RWPE1 (cell line): ENCODE measurements at regions not wholly inside any gene's neighbourhood (a gene's known extent, or its start where the extent isn't known, plus 50 kb on each side); places are given as distances from the start of the nearest gene placed in this dataset.
"Not testable (repeated sequence)": the region's sequence is repeated elsewhere in the genome, so short reads cannot be mapped to it uniquely, and the experiment has no call there.

Experiments used
- CTCF ChIA-PET: fragments of 350-600 bp; sonication (Branson Sonifier 250); formaldehyde crosslinking; extraction: SDS; loops from one replicate; lab custom pipeline; 2021; lab: Yijun Ruan, JAX
- POLR2A ChIA-PET: fragments of 400-600 bp; formaldehyde crosslinking; extraction: SDS; loops from one replicate; lab custom pipeline; 2020; ENCODE audit warnings: antibody characterized with exemption; ENCODE audit not compliant: low non-redundant PET; lab: Yijun Ruan, JAX
- DNase-seq: peaks from one replicate; pipeline ENCODE4 v3.0.0; 2012; ENCODE audit warnings: low spot score
- H3K27ac ChIP-seq: fragments of 450-650 bp; 2 replicates; pipeline ENCODE4 v1.5.1; 2017

- CTCF ChIA-PET, H3K27ac ChIP-seq, DNase-seq, POLR2A ChIA-PET: not testable (repeated sequence)
These were observed 133.5 kb upstream of the TPTE start for GRCh38 chr21:10387692-10388450.

DNA sequence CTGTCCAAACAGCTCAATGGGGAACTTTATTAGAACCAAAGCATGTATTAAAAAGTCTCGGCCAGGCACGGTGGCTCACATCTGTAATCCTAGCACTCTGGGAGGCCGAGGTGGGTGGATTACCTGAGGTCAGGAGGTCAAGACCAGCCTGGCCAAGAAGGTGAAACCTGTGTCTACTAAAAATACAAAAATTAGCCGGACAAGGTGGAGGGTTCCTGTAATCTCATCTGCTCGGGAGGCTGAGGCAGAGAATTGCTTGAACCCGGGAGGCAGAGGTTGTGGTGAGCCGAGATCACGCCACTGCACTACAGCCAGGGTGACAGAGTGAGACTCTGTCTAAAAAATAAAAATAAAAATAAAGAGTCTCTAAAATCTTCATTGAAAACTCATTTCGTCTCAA lies 132.8 kb upstream of the TPTE start:
- H3K27ac ChIP-seq, CTCF ChIA-PET, DNase-seq, POLR2A ChIA-PET: not testable (repeated sequence)

GRCh38 chr21:10392301-10392700 lies 129.1 kb upstream of the TPTE start:
- H3K27ac ChIP-seq, CTCF ChIA-PET, POLR2A ChIA-PET, DNase-seq: not testable (repeated sequence)

DNA sequence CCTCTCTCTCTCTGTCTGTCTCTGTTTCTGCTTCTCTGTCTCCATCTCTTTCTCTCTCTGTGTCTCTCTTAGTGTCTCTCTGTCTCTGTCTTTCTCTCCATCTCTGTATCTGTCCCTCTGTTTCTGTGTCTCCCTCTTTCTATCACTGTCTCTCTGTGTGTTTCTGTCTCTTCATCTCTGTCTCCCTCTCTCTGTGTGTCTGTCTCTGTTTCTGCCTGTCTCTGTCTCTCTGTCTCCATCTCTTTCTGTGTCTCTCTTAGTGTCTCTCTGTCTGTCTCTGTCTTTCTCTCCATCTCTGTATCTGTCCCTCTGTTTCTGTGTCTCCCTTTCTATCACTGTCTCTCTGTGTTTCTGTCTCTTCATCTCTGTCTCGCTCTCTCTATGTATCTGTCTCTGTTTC lies 125.4 kb upstream of the TPTE start:
- H3K27ac ChIP-seq, DNase-seq, POLR2A ChIA-PET, CTCF ChIA-PET: not testable (repeated sequence)

- DNase-seq, CTCF ChIA-PET, H3K27ac ChIP-seq, POLR2A ChIA-PET: not testable (repeated sequence)
These were observed 123.9 kb upstream of the TPTE start for GRCh38 chr21:10397495-10397915.

GRCh38 chr21:10398692-10399489 lies 122.5 kb upstream of the TPTE start:
- H3K27ac ChIP-seq, POLR2A ChIA-PET, CTCF ChIA-PET, DNase-seq: not testable (repeated sequence)

DNA sequence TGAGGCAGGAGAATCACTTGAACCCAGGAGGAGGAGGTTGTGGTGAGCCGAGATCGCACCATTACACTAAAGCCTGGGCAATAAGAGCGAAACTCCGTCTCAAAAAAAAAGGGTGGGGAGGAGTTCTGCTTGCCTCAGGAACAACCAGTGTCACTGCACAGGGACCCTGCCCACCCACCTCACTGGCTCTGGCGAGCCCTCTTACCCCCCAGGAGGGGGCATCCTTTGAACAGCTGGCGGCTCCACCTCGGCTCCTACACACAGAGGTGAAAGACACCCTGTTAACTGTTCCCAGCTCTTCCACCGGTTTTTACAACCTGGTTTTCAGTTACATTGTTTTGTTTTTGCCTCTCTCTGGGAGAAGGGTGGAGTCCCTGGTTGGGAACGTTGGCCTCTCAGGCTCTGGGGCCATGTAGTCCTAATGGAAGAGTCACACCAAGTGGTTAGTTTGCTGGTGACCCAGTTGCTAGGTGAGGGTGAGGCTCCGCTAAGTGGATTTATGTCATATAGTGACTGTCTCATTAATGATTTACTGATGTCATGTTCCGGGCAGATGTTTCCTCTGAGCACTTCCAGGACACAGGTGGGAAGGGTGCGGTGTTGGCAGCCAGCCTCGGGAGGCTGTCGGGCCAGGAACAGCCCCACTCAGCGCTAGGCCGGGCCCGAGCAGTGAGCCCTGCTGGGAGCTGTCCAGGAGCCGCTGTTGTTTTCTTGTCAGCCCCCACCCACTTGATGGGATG lies 120.6 kb upstream of the TPTE start:
- H3K27ac ChIP-seq, POLR2A ChIA-PET, DNase-seq: not testable (repeated sequence)
- CTCF ChIA-PET, result interaction anchor here (0.7 kb wide), 1 partner anchor 9 kb away, joined by 3 read pairs; no protein-coding TSS in a partner anchor

DNA sequence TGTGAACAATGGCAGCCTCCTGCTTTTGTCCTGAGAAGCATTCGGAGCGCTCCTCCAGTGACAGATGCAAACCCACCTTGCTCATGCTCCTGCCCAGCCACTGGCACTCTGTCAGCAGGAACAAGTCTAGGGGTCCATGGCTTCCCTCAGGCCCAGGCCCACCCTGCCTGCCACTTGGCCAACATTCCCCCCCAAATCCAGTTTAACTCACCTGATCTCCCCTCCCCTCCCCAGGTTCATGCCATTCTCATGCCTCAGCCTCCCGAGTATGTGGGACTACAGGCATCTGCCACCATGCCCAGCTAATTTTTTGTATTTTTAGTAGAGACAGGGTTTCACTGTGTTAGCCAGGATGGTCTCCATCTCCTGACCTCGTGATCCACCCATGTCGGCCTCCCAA lies 118.9 kb upstream of the TPTE start:
- not testable (repeated sequence) for DNase-seq

DNA sequence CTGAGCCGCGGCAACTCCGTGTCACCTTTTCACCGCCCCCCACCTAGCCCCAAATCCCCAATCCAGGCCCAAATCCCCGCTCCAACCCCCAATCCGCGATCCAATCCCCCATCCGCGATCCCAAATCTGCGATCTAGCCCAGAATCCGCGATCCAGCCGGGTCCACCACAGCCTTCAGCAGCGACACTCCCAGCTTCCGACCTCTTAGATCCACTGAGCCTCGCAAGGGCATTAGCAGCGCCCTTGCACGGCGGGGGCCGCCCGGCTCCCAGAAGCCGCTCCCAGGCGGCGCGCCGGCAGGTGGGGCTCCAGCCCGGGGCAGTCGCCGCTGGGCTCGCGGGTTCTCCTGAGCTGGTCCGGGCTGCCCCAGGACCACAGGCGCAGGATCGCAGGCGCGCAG lies 116.1 kb upstream of the TPTE start:
- H3K27ac ChIP-seq, CTCF ChIA-PET, DNase-seq, POLR2A ChIA-PET: not testable (repeated sequence)

More for the DNA sequence above, 118.9 kb upstream of the TPTE start:
- CTCF ChIA-PET, POLR2A ChIA-PET, H3K27ac ChIP-seq: not testable (repeated sequence)

GRCh38 chr21:10409786-10410185 lies 111.6 kb upstream of the TPTE start:
- DNase-seq, POLR2A ChIA-PET, H3K27ac ChIP-seq: not testable (repeated sequence)
- CTCF ChIA-PET, result interaction anchor here (0.6 kb wide), 1 partner anchor 9 kb away, joined by 3 read pairs; no protein-coding TSS in a partner anchor

DNA sequence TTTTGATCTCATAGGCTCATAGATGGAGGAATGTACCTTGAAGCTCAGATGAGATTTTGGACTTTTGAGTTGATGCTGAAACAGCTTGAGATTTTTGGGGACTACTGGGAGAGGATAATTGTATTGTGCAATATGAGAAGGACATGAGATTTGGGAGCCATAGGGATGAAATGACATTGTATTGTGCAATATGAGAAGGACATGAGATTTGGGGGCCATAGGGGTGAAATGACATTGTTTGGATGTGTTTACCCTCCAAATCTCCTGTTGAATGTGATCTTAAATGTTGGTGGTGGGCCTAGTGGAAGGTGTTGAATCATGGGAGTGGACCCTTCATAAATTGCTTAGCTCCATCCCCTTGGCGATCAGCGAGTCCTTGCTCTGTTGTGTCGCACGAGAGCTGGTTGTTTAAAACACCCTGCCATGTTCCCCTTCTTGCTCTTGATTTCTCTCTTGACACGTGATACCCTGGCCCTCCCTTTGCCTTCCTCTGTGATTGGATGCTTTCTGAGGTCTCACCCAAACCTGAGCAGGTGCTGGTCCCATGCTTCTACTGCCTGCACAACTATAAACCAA lies 110.9 kb upstream of the TPTE start:
- POLR2A ChIA-PET, CTCF ChIA-PET, H3K27ac ChIP-seq, DNase-seq: not testable (repeated sequence)

DNA sequence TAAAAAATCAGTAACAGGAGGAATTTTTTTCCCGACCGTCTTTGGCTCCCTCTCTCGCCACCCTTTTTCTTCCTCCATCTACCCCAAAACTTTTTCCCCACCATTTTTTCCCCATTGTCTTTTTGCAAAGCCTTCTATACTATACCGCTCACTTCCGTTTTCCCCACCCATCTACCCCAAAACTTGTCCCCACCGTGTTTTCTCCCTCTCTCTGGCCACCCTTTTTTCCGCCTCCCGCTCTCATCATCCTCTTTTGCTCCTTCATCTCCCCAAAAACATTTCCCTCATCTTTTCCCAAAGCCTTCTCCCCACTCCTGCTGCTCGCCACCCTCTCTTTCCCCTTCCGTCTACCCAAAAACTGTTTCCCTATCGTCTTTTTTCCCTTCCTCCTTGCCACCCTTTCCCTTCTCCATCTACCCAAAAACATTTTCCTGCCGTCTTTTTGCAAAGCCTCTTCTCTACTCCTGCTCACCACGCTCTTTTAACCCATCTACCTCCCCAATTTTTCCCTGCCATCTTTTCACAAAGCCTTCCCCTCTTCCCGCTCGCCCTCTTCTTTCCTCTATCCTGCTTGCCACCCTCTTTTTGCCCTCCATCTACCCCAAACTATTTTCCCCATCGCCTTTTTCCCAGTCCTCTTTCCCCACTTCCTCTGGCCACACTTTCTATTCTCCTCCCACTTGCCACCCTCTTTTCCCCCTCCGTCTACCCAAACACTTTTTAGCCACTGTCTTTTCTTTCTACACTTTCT lies 109.4 kb upstream of the TPTE start:
- CTCF ChIA-PET, DNase-seq, H3K27ac ChIP-seq, POLR2A ChIA-PET: not testable (repeated sequence)

- H3K27ac ChIP-seq, CTCF ChIA-PET, POLR2A ChIA-PET, DNase-seq: not testable (repeated sequence)
These were observed 108.5 kb upstream of the TPTE start for GRCh38 chr21:10412928-10413246.

DNA sequence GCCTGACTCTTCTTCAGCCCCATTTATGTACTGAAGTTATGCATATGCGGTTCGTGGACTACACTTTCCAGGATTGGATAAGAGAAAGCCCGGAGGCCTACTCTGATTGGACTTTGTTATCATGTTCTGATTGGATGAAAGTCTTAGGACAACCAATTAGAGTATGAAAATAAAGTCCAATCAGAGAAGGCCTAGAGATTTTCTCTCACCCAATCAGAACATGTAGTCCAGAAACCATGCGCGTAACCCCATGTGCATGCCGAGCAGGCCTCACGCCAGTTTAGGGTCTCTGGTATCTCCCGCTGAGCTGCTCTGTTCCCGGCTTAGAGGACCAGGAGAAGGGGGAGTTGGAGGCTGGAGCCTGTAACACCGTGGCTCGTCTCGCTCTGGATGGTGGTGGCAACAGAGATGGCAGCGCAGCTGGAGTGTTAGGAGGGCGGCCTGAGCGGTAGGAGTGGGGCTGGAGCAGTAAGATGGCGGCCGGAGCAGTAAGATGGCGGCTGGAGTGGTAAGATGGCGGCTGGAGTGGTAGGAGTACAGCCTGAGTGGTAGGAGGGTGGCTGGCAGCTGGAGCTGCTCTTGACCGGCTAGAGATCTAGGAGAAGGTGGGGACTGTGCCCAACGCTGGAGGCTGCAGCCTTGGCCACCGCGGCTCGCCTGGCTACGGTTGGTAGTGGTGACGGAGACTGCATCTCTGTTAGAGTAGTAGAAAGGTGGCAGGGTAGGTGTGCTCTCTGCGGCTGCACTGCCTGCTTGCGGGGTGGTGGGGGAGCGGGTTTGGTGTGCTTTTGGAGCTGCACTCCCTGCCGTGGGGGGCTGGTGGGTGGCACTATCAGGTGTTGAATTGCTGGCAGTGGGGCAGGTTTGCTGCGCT lies 107.9 kb upstream of the TPTE start:
- H3K27ac ChIP-seq, POLR2A ChIA-PET, DNase-seq, CTCF ChIA-PET: not testable (repeated sequence)
